Keratinocyte (primary cell): ENCODE measurements at regions not wholly inside any gene's neighbourhood (a gene's known extent, or its start where the extent isn't known, plus 50 kb on each side); places are given as distances from the start of the nearest gene placed in this dataset.

ENCODE experiments used
- DNase-seq: peaks from one replicate; pipeline ENCODE4 v3.0.0-alpha.2; 2011; ENCODE audit warnings: low read depth, missing footprints, low spot score
- FAIRE-seq: peaks from 2 replicates; lab custom pipeline; 2011; peaks lifted over from hg19 to GRCh38; lab: Jason Lieb, UNC
- H2AFZ ChIP-seq: 2 replicates; pipeline ENCODE4 v1.6.0; 2012; ENCODE audit warnings: low read length, control low read depth, inconsistent platforms; ENCODE audit not compliant: control insufficient read depth
- H3K27ac ChIP-seq: 2 replicates; pipeline ENCODE4 v1.5.1; 2011; ENCODE audit warnings: low read length; ENCODE audit not compliant: control insufficient read depth, insufficient read depth
- H3K27me3 ChIP-seq: 3 replicates; pipeline ENCODE4 v1.6.0; 2011; ENCODE audit warnings: low read length; ENCODE audit not compliant: control insufficient read depth, insufficient read depth; ENCODE audit errors: extremely low read depth
- H3K36me3 ChIP-seq, 2 experiments: 2 replicates in 1 of 2; 3 replicates in 1 of 2; pipeline ENCODE4 v1.5.1; 2011; ENCODE audit warnings: low read length in 2 of 2, mild to moderate bottlenecking in 1 of 2; ENCODE audit not compliant: control insufficient read depth in 2 of 2, insufficient read depth in 2 of 2; ENCODE audit errors: extremely low read depth in 1 of 2
- H3K4me1 ChIP-seq: 3 replicates; pipeline ENCODE4 v1.5.1; 2011; ENCODE audit warnings: low read length; ENCODE audit not compliant: control insufficient read depth, insufficient read depth; ENCODE audit errors: extremely low read depth
- H3K4me2 ChIP-seq: 3 replicates; pipeline ENCODE4 v1.6.0; 2011; ENCODE audit warnings: low read depth, low read length; ENCODE audit not compliant: control insufficient read depth, insufficient read depth; ENCODE audit errors: extremely low read depth
- H3K4me3 ChIP-seq, 3 experiments: fragments of 200-600 bp in 1 of 3; sonication (generic) in 1 of 3; 2 replicates in 2 of 3; 3 replicates in 1 of 3; pipeline ENCODE4 v1.5.1; 2011 to 2016; ENCODE audit warnings: low read length in 3 of 3, mild to moderate bottlenecking in 3 of 3, control low read depth in 2 of 3, inconsistent platforms in 1 of 3, low read depth in 1 of 3, mixed read lengths in 1 of 3, mixed run types in 1 of 3, moderate library complexity in 1 of 3; ENCODE audit not compliant: control insufficient read depth in 2 of 3, insufficient read depth in 2 of 3; ENCODE audit errors: extremely low read depth in 1 of 3
- H3K79me2 ChIP-seq: 2 replicates; pipeline ENCODE4 v1.6.0; 2012; ENCODE audit warnings: low read length; ENCODE audit not compliant: control insufficient read depth, insufficient read depth
- H3K9ac ChIP-seq: 3 replicates; pipeline ENCODE4 v1.6.0; 2011; ENCODE audit warnings: low read length; ENCODE audit not compliant: control insufficient read depth, insufficient read depth; ENCODE audit errors: extremely low read depth
- H3K9me1 ChIP-seq: 3 replicates; pipeline ENCODE4 v1.6.0; 2011; ENCODE audit warnings: low read length; ENCODE audit not compliant: control insufficient read depth, insufficient read depth; ENCODE audit errors: extremely low read depth
- H3K9me3 ChIP-seq: 2 replicates; pipeline ENCODE4 v1.5.1; 2012; ENCODE audit warnings: low read depth, low read length; ENCODE audit not compliant: control insufficient read depth
- H4K20me1 ChIP-seq: 3 replicates; pipeline ENCODE4 v1.6.0; 2011; ENCODE audit warnings: low read length; ENCODE audit not compliant: control insufficient read depth, insufficient read depth; ENCODE audit errors: extremely low read depth
- EZH2 ChIP-seq: IDR thresholded peaks from one replicate; pipeline ENCODE4 v1.6.1; 2012; ENCODE audit warnings: inconsistent platforms, mild to moderate bottlenecking, low read length, moderate library complexity
- dilution Hi-C: fragments of 300-500 bp; cut with MboI; formaldehyde crosslinking; loops from one replicate; pipeline ENCODE4 v1.7.0; 2020; ENCODE audit warnings: low sequenced_read_pairs; ENCODE audit not compliant: extremely low pct_ligation_motif_present
- TF ChIP-seq, protein P1 (sequence below), 3 experiments: IDR thresholded peaks in 1 of 3; conservative IDR thresholded peaks in 1 of 3; optimal IDR thresholded peaks in 1 of 3; 2 replicates in 2 of 3; 3 replicates in 1 of 3; pipeline versions ENCODE3 to v1.5.1; 2011; ENCODE audit warnings: low read length in 3 of 3, mild to moderate bottlenecking in 3 of 3, moderate library complexity in 2 of 3, control low read depth in 1 of 3, inconsistent platforms in 1 of 3; ENCODE audit not compliant: insufficient read depth in 2 of 3; ENCODE audit errors: extremely low read depth in 1 of 3

DNA sequence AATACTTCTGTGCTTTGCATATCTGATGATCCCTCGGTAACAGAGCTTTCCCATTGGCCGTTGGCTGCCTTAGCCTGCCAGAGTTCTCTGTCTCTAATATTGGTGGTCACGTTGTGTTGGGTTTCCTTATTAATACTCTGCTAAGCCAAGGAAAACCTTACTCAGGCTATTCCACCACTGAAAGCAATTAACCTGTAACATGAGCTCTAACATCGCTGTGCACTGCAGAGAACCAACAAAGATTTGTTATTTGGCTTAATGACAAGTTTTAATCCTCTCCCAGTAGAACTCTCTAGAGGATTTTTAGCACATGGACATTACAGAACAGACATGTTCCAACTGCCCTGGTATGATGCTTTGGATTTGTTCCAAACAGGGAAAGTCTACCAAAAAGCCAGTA lies 825.9 kb upstream of the POU3F3 start:
- no peak for DNase-seq
- no peak overlapping the region for H2AFZ ChIP-seq
- peaks cover 1% of the 10 kb centered on the region for H3K9me3 ChIP-seq
- H3K27ac ChIP-seq, result no peak overlapping the region
- dilution Hi-C loops, result no loop called here
- no peak for FAIRE-seq
- H3K9ac ChIP-seq, result no peak overlapping the region
- H3K27me3 ChIP-seq, result no peaks in the 10 kb centered on the region
- no peak overlapping the region for H3K4me3 ChIP-seq
- no peaks in the 10 kb centered on the region for H4K20me1 ChIP-seq
- no peak overlapping the region for H3K4me2 ChIP-seq
- no peaks in the 10 kb centered on the region for H3K4me1 ChIP-seq
- H3K9me1 ChIP-seq, result no peaks in the 10 kb centered on the region
- no peak for TF ChIP-seq EZH2
- TF ChIP-seq, protein P1, sequence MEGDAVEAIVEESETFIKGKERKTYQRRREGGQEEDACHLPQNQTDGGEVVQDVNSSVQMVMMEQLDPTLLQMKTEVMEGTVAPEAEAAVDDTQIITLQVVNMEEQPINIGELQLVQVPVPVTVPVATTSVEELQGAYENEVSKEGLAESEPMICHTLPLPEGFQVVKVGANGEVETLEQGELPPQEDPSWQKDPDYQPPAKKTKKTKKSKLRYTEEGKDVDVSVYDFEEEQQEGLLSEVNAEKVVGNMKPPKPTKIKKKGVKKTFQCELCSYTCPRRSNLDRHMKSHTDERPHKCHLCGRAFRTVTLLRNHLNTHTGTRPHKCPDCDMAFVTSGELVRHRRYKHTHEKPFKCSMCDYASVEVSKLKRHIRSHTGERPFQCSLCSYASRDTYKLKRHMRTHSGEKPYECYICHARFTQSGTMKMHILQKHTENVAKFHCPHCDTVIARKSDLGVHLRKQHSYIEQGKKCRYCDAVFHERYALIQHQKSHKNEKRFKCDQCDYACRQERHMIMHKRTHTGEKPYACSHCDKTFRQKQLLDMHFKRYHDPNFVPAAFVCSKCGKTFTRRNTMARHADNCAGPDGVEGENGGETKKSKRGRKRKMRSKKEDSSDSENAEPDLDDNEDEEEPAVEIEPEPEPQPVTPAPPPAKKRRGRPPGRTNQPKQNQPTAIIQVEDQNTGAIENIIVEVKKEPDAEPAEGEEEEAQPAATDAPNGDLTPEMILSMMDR (optimal IDR thresholded peaks at IDR 0.05 in 1 of 3, IDR thresholded peaks at IDR 0.05 in 1 of 3, conservative IDR thresholded peaks at IDR 0.05 in 1 of 3; ENCODE audit: extremely low read depth in 1 of 3, insufficient read depth in 2 of 3, low read length in 3 of 3), result no peak
- H3K79me2 ChIP-seq, result no peaks in the 10 kb centered on the region
- no peaks in the 10 kb centered on the region for H3K36me3 ChIP-seq

DNA sequence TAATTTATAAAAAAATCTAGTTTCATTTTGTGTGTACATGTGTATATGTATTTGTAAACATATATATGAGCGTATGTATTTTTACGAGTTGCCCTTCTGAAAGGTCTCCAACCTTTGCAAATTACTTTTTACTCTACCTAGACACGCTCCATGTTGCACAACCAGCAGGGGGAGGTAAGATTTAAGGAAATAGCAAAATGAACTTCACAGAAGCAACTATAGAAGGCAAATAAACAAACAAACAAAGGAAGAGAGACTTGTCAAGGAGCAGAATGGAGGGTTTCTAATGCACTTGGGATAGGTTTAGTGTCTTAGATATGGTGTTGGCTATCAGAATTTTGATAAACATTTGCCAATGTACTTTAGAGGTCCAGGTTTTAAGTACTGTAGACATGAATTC lies 820.5 kb upstream of the POU3F3 start:
- Histone ChIP-seq H3K9ac (no peak overlapping the region), H3K4me2 (no peak overlapping the region), H3K27ac (no peak overlapping the region), H3K79me2 (no peaks in the 10 kb centered on the region), H2AFZ (no peak overlapping the region), H3K4me1 (no peaks in the 10 kb centered on the region), H3K9me3 (no peaks in the 10 kb centered on the region), H3K4me3 (no peak overlapping the region), H3K27me3 (no peaks in the 10 kb centered on the region), H4K20me1 (no peaks in the 10 kb centered on the region), H3K36me3 (no peaks in the 10 kb centered on the region), H3K9me1 (no peaks in the 10 kb centered on the region)
- DNase-seq, result no peak
- dilution Hi-C loops, result no loop called here
- TF ChIP-seq, protein P1 (optimal IDR thresholded peaks at IDR 0.05 in 1 of 3, IDR thresholded peaks at IDR 0.05 in 1 of 3, conservative IDR thresholded peaks at IDR 0.05 in 1 of 3; ENCODE audit: extremely low read depth in 1 of 3, insufficient read depth in 2 of 3, low read length in 3 of 3), result no peak
- TF ChIP-seq EZH2, result no peak
- no peak for FAIRE-seq
